Hematopoietic multipotent progenitor cell treated with erythropoietin and hydrocortisone succinate and interleukin-3 and kit ligand, for 8 days (in vitro differentiated cells): ENCODE measurements at regions not wholly inside any gene's neighbourhood (a gene's known extent, or its start where the extent isn't known, plus 50 kb on each side); places are given as distances from the start of the nearest gene placed in this dataset.

Source experiments
- DNase-seq: peaks from one replicate; pipeline ENCODE4 v3.0.0-alpha.2; 2015

- no peak for DNase-seq
These were observed 456.3 kb downstream of the ZEB2 start for GRCh38 chr2:144063602-144064001.

- no peak for DNase-seq
These were observed 465.0 kb downstream of the ZEB2 start for GRCh38 chr2:144054911-144055310.

- DNase-seq = no peak
These were observed 467.8 kb downstream of the ZEB2 start for GRCh38 chr2:144052083-144052482.

GRCh38 chr2:144049137-144049536 is 470.8 kb downstream of the ZEB2 start:
- no peak for DNase-seq

- DNase-seq = peak; percentile 16
These were observed 471.3 kb downstream of the ZEB2 start for GRCh38 chr2:144048631-144049060.

GRCh38 chr2:144042751-144043150 is 477.2 kb downstream of the ZEB2 start:
- no peak for DNase-seq

- DNase-seq = no peak
These were observed 478.3 kb downstream of the ZEB2 start for GRCh38 chr2:144041612-144042011.

- no peak for DNase-seq
These were observed 479.1 kb downstream of the ZEB2 start for GRCh38 chr2:144040834-144041233.

- DNase-seq = no peak
These were observed 487.4 kb downstream of the ZEB2 start for GRCh38 chr2:144032566-144032965.

GRCh38 chr2:144030791-144031190 is 489.1 kb downstream of the ZEB2 start:
- DNase-seq = no peak

GRCh38 chr2:144027593-144027992 is 492.3 kb downstream of the ZEB2 start:
- DNase-seq = no peak

GRCh38 chr2:144026753-144027152 is 493.2 kb downstream of the ZEB2 start:
- DNase-seq = no peak

- DNase-seq = no peak
These were observed 499.9 kb downstream of the ZEB2 start for GRCh38 chr2:144020047-144020446.

- no peak for DNase-seq
These were observed 504.2 kb downstream of the ZEB2 start for GRCh38 chr2:144015655-144016245.

GRCh38 chr2:144015036-144015435 is 504.9 kb downstream of the ZEB2 start:
- DNase-seq = no peak

- DNase-seq = no peak
These were observed 505.8 kb downstream of the ZEB2 start for GRCh38 chr2:144014103-144014502.

- DNase-seq = no peak
These were observed 507.6 kb downstream of the ZEB2 start for GRCh38 chr2:144012304-144012703.

GRCh38 chr2:144011553-144011952 is 508.4 kb downstream of the ZEB2 start:
- DNase-seq = no peak

GRCh38 chr2:144011098-144011497 is 508.8 kb downstream of the ZEB2 start:
- no peak for DNase-seq

GRCh38 chr2:144010096-144010836 is 509.7 kb downstream of the ZEB2 start:
- DNase-seq = no peak

GRCh38 chr2:144006139-144006538 is 513.8 kb downstream of the ZEB2 start:
- DNase-seq = no peak

GRCh38 chr2:144004742-144005141 is 515.2 kb downstream of the ZEB2 start:
- DNase-seq = peak; percentile 6

- DNase-seq = peak; percentile 48
These were observed 516.4 kb downstream of the ZEB2 start for GRCh38 chr2:144003460-144004075.

- no peak for DNase-seq
These were observed 522.9 kb downstream of the ZEB2 start for GRCh38 chr2:143996974-143997373.
